Psoas muscle (tissue), 7 donors: ENCODE measurements at regions not wholly inside any gene's neighbourhood (a gene's known extent, or its start where the extent isn't known, plus 50 kb on each side); places are given as distances from the start of the nearest gene placed in this dataset.

Source experiments
- ATAC-seq, 4 donors: fragments of 200-7000 bp; cut with Tn5 transposase; one replicate each; pipeline ENCODE4 v1.9.1; 2020; ENCODE audit warnings: moderate library complexity in 3 of 4, mild to moderate bottlenecking in 2 of 4
- DNase-seq, 2 donors: peaks; one replicate each; pipeline ENCODE4 v3.0.0-alpha.2; 2020
- H3K27ac ChIP-seq: fragments of 200-600 bp; one replicate; pipeline ENCODE4 v1.8.0; 2022
- H3K27me3 ChIP-seq, 3 donors: fragments of 200-600 bp in 1 of 3; one replicate each; pipeline versions ENCODE4 v1.6.1 to v1.8.0; 2013 to 2022; ENCODE audit warnings: low read length in 2 of 3, mild to moderate bottlenecking in 2 of 3, moderate library complexity in 1 of 3; ENCODE audit not compliant: insufficient read depth in 3 of 3
- H3K36me3 ChIP-seq, 2 donors: fragments of 200-600 bp in 1 of 2; one replicate each; pipeline versions ENCODE4 v1.6.1 to v1.8.0; 2013 to 2022; ENCODE audit warnings: low read depth in 1 of 2, mild to moderate bottlenecking in 1 of 2, moderate library complexity in 1 of 2; ENCODE audit not compliant: insufficient read depth in 1 of 2
- H3K4me1 ChIP-seq: fragments of 200-600 bp; one replicate; pipeline ENCODE4 v1.8.0; 2022
- H3K4me3 ChIP-seq: fragments of 200-600 bp; one replicate; pipeline ENCODE4 v1.8.0; 2022; ENCODE audit warnings: mild to moderate bottlenecking
- H3K9me3 ChIP-seq: fragments of 200-600 bp; one replicate; pipeline ENCODE4 v1.8.0; 2022
- CTCF ChIP-seq: fragments of 200-600 bp; IDR thresholded peaks from one replicate; pipeline ENCODE4 v1.8.0; 2022; ENCODE audit warnings: antibody characterized with exemption
- WGBS, 3 donors: extraction: QIAGEN DNeasy Blood & Tissue Kit; methylation state at CpG; one replicate each; pipeline versions ENCODE4 v1.1.6 to v1.1.7; 2013; 5-methylcytosine and 5-hydroxymethylcytosine counted together
- intact Hi-C, 2 donors: fragments of 100-400 bp; cut with DNase I; formaldehyde crosslinking; loops; one replicate each; pipeline versions ENCODE4 v1.11.0 to v1.14.2; 2022
- donor health status: healthy with polysubstance abuse.
- donor health status: DM: no; HTN: no; CAD: no; lungs with moderate emphysema.
- donor health status: Bipolar disorder and iron deficiency.
- donor health status: healthy.
- donor health status: DM: yes; HTN: yes; CAD: no.
- donor health status: DM: no; HTN: no; CAD: no.
- donor health status: DM: yes; HTN: yes; CAD: no.

DNA sequence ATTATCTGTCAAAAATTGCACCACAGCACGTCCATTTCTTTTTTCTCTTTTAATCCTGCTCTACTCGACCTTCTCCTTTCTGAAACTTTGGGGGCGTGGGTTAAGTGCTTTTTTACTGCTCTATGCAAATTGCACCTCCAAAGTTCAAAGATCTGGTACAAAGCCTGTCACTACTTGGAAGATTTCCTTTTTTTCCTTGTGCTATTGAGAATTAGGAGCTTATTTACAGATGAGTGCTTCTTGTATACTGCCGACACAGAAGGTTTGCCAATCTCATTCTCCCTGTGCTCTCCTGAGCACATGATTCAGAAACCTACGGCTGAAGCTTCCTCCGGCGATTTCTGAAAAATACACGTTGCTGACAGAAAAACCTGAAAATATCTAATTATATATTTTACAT, 94.8 kb downstream of the TEX29 start:
- intact Hi-C loops: no loop called here
- H3K9me3 ChIP-seq: no peaks in the 10 kb centered on the region
- WGBS, 3 donors: 60 to 63% (median 61%) methylated on average over 8 of the region's 8 CpGs
- DNase-seq: no peak
- ATAC-seq: no peak
- H3K4me1 ChIP-seq: no peaks in the 10 kb centered on the region
- H3K27me3 ChIP-seq: peaks cover 0 to 56% (median 11%) of the 10 kb centered on the region in 3 donors
- no peak overlapping the region for H3K4me3 ChIP-seq
- no peak overlapping the region for H3K27ac ChIP-seq
- TF ChIP-seq CTCF: no peak
- no peaks in the 10 kb centered on the region for H3K36me3 ChIP-seq

GRCh38 chr13:111415765-111416164, 95.3 kb downstream of the TEX29 start:
- Histone ChIP-seq H3K27ac (no peak overlapping the region), H3K4me1 (no peaks in the 10 kb centered on the region), H3K36me3 (no peaks in the 10 kb centered on the region), H3K4me3 (no peak overlapping the region), H3K27me3 (peaks cover 0 to 55% (median 10%) of the 10 kb centered on the region in 3 donors), H3K9me3 (no peaks in the 10 kb centered on the region)
- no peak for TF ChIP-seq CTCF
- intact Hi-C loops: no loop called here
- DNase-seq: no peak
- WGBS, 3 donors: 97 to 100% (median 99%) methylated on average over 1 of the region's 1 CpG
- ATAC-seq: no peak

- no peaks in the 10 kb centered on the region for H3K9me3 ChIP-seq
- TF ChIP-seq CTCF: no peak
- ATAC-seq (no peak), DNase-seq (no peak)
- H3K27ac ChIP-seq: no peak overlapping the region
- intact Hi-C loops: no loop called here
- H3K4me3 ChIP-seq: no peak overlapping the region
- no peaks in the 10 kb centered on the region for H3K4me1 ChIP-seq
- WGBS, 3 donors: 88 to 90% (median 89%) methylated on average over 6 of the region's 6 CpGs
- H3K36me3 ChIP-seq: no peaks in the 10 kb centered on the region
- peaks cover 0 to 33% (median 4%) of the 10 kb centered on the region in 3 donors for H3K27me3 ChIP-seq
These were observed 97.7 kb downstream of the TEX29 start for GRCh38 chr13:111418101-111418500.

GRCh38 chr13:111420113-111420876, 99.9 kb downstream of the TEX29 start:
- Histone ChIP-seq H3K4me3 (no peak overlapping the region), H3K36me3 (no peaks in the 10 kb centered on the region), H3K4me1 (no peaks in the 10 kb centered on the region), H3K27me3 (peaks cover 0 to 16% (median 8%) of the 10 kb centered on the region in 3 donors), H3K27ac (no peak overlapping the region), H3K9me3 (no peaks in the 10 kb centered on the region)
- 90% methylated on average over 20 of the region's 20 CpGs for WGBS, 3 donors
- TF ChIP-seq CTCF: no peak
- DNase-seq: no peak
- intact Hi-C loops: no loop called here
- no peak for ATAC-seq

DNA sequence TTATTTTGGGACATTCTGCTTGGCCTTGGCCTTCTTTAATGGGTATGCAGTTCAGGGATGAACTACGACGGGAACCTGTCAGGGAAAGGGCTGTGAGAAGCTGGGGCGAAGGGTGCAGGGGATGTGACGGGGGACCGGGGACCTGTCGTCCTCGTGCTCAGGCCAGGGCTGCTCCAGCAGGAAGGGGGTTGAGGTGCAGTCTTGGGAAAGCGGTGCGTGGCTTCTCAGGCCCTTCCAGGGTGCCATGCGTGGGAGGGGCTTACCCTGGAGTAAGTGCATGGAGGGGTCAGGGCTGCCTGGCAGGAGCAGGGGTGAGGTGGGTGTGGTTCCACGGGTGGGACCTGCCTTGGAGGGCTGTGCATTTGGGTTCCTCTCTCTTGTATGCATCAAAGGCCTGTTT, 100.8 kb downstream of the TEX29 start:
- no peak for DNase-seq
- 82 to 89% (median 88%) methylated on average over 11 of the region's 11 CpGs for WGBS, 3 donors
- ATAC-seq: no peak
- no peak for TF ChIP-seq CTCF
- H3K27me3 ChIP-seq: peaks cover 0 to 22% (median 9%) of the 10 kb centered on the region in 3 donors
- H3K4me1 ChIP-seq: no peaks in the 10 kb centered on the region
- H3K9me3 ChIP-seq: no peaks in the 10 kb centered on the region
- no peaks in the 10 kb centered on the region for H3K36me3 ChIP-seq
- H3K4me3 ChIP-seq: no peak overlapping the region
- intact Hi-C loops: no loop called here
- H3K27ac ChIP-seq: no peak overlapping the region
